ENCODE measurements at regions not wholly inside any gene's neighbourhood (a gene's known extent, or its start where the extent isn't known, plus 50 kb on each side); places are given as distances from the start of the nearest gene placed in this dataset.

DNA sequence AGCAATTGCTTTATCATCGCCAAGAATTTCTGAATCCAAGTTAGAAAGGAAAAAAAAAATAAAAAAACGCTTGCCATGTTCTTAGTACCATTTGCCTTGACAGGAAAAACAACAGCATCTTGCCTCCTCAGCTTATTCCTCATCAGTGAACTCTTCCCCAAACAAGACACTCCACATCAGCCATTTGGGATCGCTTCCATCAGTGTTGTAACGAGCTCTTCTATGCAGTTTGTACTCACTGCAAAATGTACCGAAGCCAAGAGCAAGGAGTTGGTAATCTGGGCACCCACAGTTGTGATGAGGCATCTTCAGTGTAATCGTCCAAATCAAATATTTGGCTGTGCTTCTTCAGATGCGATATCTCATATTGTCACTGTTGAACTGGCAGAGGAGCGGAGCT, 503.7 kb downstream of the TMEM182 start:
- Histone ChIP-seq H3K4ac (replicated peaks; ENCODE audit: insufficient read length, low read depth, low read length) (no peak overlapping the region), H4K20me1 (replicated peaks in 1 of 2; ENCODE audit: control insufficient read depth in 1 of 2, insufficient read depth in 2 of 2, low read length in 2 of 2) (no peaks in the 10 kb centered on the region), H3K23me2 (ENCODE audit: low read depth, low read length) (no peaks in the 10 kb centered on the region; the same call in 1 of the 2 replicates), H3K14ac (ENCODE audit: insufficient read length) (no peak overlapping the region), H3K56ac (replicated peaks; ENCODE audit: insufficient read length, low read depth, low read length) (no peak overlapping the region), H3K4me1 (replicated peaks in 1 of 4; ENCODE audit: control insufficient read depth in 3 of 4, insufficient read depth in 4 of 4, low read length in 3 of 4) (no peaks in the 10 kb centered on the region), H3K23ac (ENCODE audit: insufficient read length) (no peak overlapping the region), H2BK120ac (replicated peaks; ENCODE audit: low read depth, low read length) (no peak overlapping the region), H3K27ac (ENCODE audit: low read depth, low read length) (no peak overlapping the region), H3K79me1 (ENCODE audit: low read depth, low read length) (no peaks in the 10 kb centered on the region), H3K9me3 (ENCODE audit: insufficient read depth in 2 of 2, low read depth in 1 of 2, low read length in 1 of 2) (no peaks in the 10 kb centered on the region), H3K18ac (ENCODE audit: extremely low read depth, low read length) (no peak overlapping the region), H2BK5ac (ENCODE audit: low read depth, low read length) (no peak overlapping the region), H2BK12ac (ENCODE audit: low read depth, low read length) (no peak overlapping the region), H3K79me2 (ENCODE audit: control insufficient read depth in 1 of 2, insufficient read depth in 2 of 2, low read length in 2 of 2) (no peaks in the 10 kb centered on the region), H4K8ac (ENCODE audit: extremely low read depth, insufficient read depth, low read length) (no peak overlapping the region), H3K36me3 (ENCODE audit: control insufficient read depth in 2 of 4, insufficient read depth in 4 of 4, low read length in 3 of 4) (no peaks in the 10 kb centered on the region), H2BK20ac (ENCODE audit: low read length) (no peak overlapping the region), H2AK5ac (ENCODE audit: low read depth, low read length) (no peak overlapping the region), H3K4me2 (ENCODE audit: insufficient read depth in 1 of 2, low read depth in 2 of 2, low read length in 2 of 2) (no peak overlapping the region), H3K27me3 (replicated peaks in 1 of 4; ENCODE audit: control insufficient read depth in 3 of 4, extremely low read depth in 1 of 4, insufficient read depth in 3 of 4, low read length in 3 of 4) (no peaks in the 10 kb centered on the region), H3K9ac (replicated peaks in 1 of 4; ENCODE audit: extremely low read depth in 1 of 4, low read depth in 3 of 4, low read length in 3 of 4) (no peak overlapping the region), H4K5ac (ENCODE audit: insufficient read length, low read depth, low read length) (no peak overlapping the region), H3K4me3 (ENCODE audit: extremely low read depth in 1 of 4, insufficient read depth in 2 of 4, low read depth in 3 of 4, low read length in 4 of 4) (no peak overlapping the region), H4K91ac (replicated peaks; ENCODE audit: insufficient read length, low read length) (no peak overlapping the region), H2BK15ac (ENCODE audit: low read length) (no peak overlapping the region), H2AFZ (ENCODE audit: low read length) (no peak overlapping the region)
- ChIA-PET POLR2A (ENCODE audit: partially characterized antibody) (no interaction called here), CTCF (ENCODE audit: partially characterized antibody) (interaction anchor here (0.6 to 1.4 kb wide), 2 partner anchors 20 to 477 kb away, joined by 3 read pairs; no protein-coding TSS in a partner anchor)
- DNase-seq (ENCODE audit: low read depth in 1 of 2, low spot score in 2 of 2) (no peak), FAIRE-seq (no peak)
- WGBS, 2 experiments (ENCODE audit: extremely low coverage in 1 of 2, insufficient coverage in 1 of 2, insufficient read length in 1 of 2, insufficient replicate concordance in 2 of 2, low coverage in 1 of 2, low lambda C conversion rate in 2 of 2, missing lambda C conversion rate in 1 of 2), result 93% methylated on average over 8 of the region's 8 CpGs; no CpG with 5 or more reads in 1 of the 2 experiments
- TF ChIP-seq, protein P1, sequence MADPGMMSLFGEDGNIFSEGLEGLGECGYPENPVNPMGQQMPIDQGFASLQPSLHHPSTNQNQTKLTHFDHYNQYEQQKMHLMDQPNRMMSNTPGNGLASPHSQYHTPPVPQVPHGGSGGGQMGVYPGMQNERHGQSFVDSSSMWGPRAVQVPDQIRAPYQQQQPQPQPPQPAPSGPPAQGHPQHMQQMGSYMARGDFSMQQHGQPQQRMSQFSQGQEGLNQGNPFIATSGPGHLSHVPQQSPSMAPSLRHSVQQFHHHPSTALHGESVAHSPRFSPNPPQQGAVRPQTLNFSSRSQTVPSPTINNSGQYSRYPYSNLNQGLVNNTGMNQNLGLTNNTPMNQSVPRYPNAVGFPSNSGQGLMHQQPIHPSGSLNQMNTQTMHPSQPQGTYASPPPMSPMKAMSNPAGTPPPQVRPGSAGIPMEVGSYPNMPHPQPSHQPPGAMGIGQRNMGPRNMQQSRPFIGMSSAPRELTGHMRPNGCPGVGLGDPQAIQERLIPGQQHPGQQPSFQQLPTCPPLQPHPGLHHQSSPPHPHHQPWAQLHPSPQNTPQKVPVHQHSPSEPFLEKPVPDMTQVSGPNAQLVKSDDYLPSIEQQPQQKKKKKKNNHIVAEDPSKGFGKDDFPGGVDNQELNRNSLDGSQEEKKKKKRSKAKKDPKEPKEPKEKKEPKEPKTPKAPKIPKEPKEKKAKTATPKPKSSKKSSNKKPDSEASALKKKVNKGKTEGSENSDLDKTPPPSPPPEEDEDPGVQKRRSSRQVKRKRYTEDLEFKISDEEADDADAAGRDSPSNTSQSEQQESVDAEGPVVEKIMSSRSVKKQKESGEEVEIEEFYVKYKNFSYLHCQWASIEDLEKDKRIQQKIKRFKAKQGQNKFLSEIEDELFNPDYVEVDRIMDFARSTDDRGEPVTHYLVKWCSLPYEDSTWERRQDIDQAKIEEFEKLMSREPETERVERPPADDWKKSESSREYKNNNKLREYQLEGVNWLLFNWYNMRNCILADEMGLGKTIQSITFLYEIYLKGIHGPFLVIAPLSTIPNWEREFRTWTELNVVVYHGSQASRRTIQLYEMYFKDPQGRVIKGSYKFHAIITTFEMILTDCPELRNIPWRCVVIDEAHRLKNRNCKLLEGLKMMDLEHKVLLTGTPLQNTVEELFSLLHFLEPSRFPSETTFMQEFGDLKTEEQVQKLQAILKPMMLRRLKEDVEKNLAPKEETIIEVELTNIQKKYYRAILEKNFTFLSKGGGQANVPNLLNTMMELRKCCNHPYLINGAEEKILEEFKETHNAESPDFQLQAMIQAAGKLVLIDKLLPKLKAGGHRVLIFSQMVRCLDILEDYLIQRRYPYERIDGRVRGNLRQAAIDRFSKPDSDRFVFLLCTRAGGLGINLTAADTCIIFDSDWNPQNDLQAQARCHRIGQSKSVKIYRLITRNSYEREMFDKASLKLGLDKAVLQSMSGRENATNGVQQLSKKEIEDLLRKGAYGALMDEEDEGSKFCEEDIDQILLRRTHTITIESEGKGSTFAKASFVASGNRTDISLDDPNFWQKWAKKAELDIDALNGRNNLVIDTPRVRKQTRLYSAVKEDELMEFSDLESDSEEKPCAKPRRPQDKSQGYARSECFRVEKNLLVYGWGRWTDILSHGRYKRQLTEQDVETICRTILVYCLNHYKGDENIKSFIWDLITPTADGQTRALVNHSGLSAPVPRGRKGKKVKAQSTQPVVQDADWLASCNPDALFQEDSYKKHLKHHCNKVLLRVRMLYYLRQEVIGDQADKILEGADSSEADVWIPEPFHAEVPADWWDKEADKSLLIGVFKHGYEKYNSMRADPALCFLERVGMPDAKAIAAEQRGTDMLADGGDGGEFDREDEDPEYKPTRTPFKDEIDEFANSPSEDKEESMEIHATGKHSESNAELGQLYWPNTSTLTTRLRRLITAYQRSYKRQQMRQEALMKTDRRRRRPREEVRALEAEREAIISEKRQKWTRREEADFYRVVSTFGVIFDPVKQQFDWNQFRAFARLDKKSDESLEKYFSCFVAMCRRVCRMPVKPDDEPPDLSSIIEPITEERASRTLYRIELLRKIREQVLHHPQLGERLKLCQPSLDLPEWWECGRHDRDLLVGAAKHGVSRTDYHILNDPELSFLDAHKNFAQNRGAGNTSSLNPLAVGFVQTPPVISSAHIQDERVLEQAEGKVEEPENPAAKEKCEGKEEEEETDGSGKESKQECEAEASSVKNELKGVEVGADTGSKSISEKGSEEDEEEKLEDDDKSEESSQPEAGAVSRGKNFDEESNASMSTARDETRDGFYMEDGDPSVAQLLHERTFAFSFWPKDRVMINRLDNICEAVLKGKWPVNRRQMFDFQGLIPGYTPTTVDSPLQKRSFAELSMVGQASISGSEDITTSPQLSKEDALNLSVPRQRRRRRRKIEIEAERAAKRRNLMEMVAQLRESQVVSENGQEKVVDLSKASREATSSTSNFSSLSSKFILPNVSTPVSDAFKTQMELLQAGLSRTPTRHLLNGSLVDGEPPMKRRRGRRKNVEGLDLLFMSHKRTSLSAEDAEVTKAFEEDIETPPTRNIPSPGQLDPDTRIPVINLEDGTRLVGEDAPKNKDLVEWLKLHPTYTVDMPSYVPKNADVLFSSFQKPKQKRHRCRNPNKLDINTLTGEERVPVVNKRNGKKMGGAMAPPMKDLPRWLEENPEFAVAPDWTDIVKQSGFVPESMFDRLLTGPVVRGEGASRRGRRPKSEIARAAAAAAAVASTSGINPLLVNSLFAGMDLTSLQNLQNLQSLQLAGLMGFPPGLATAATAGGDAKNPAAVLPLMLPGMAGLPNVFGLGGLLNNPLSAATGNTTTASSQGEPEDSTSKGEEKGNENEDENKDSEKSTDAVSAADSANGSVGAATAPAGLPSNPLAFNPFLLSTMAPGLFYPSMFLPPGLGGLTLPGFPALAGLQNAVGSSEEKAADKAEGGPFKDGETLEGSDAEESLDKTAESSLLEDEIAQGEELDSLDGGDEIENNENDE (IDR thresholded peaks at IDR 0.05; ENCODE audit: insufficient replicate concordance, low read length), result no peak
